ENCODE measurements at regions not wholly inside any gene's neighbourhood (a gene's known extent, or its start where the extent isn't known, plus 50 kb on each side); places are given as distances from the start of the nearest gene placed in this dataset.
A peak's percentile ranks its signal among the peaks of the same experiment; 100 is the strongest.

DNA sequence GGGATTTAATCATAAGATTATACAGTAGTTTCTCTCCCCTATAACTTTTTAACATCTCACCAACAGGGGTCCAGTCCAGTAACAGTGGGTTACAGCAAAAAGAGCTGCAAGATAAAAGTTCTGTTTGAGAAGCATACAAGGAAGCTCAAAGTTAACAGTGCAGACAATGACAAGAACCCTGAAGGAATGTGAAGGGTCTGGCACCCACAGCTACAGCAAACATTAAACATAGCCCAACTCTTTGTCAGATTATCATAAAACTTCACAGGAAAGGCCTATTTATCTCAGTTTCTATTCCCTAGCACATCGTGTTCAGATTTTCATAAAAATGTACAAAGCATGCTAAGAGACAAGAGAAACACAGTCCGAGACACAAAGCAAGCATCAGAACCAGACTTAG lies 309.4 kb downstream of the DIRAS2 start:
- TF ChIP-seq, protein P1, sequence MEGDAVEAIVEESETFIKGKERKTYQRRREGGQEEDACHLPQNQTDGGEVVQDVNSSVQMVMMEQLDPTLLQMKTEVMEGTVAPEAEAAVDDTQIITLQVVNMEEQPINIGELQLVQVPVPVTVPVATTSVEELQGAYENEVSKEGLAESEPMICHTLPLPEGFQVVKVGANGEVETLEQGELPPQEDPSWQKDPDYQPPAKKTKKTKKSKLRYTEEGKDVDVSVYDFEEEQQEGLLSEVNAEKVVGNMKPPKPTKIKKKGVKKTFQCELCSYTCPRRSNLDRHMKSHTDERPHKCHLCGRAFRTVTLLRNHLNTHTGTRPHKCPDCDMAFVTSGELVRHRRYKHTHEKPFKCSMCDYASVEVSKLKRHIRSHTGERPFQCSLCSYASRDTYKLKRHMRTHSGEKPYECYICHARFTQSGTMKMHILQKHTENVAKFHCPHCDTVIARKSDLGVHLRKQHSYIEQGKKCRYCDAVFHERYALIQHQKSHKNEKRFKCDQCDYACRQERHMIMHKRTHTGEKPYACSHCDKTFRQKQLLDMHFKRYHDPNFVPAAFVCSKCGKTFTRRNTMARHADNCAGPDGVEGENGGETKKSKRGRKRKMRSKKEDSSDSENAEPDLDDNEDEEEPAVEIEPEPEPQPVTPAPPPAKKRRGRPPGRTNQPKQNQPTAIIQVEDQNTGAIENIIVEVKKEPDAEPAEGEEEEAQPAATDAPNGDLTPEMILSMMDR (IDR thresholded peaks at IDR 0.05; ENCODE audit: low read depth, low read length), result no peak
- no peak overlapping the region for H3K4me3 ChIP-seq (ENCODE audit: low read depth, low read length)
- DNase-seq (ENCODE audit: low read depth, low spot score), result no peak
- POLR2A ChIA-PET, result no interaction called here
- no peaks in the 10 kb centered on the region for H3K27me3 ChIP-seq (ENCODE audit: control insufficient read depth, insufficient read depth, low read length)
- peak overlapping the region; percentile 62 for H3K27ac ChIP-seq (ENCODE audit: low read depth, low read length)
- H3K9me3 ChIP-seq (ENCODE audit: control insufficient read depth, insufficient read depth, low read length), result no peaks in the 10 kb centered on the region
- CTCF ChIA-PET, result no interaction called here

DNA sequence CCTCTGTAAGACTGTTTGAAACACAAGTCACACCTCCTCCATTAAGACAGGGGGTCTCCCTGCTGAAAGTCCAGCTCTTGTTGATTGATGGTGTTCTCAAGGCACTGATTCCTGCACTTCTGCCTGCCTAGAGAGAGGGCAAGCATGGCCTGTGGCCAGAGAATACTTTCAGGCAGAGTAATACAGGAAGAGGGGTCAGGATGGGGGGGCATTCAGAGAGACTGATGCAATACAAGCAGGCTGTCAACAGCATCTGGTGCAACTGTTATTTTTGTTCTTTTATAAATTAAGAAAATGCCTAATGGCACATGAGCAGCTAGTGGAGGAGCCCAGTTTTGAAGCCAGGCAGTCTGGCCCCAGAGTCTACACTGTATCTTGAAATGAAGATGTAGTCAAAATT lies 302.2 kb downstream of the DIRAS2 start:
- ChIA-PET CTCF (no interaction called here), POLR2A (no interaction called here)
- no peaks in the 10 kb centered on the region for H3K9me3 ChIP-seq (ENCODE audit: control insufficient read depth, insufficient read depth, low read length)
- TF ChIP-seq, protein P1 (IDR thresholded peaks at IDR 0.05; ENCODE audit: low read depth, low read length), result no peak
- H3K4me3 ChIP-seq (ENCODE audit: low read depth, low read length), result no peak overlapping the region
- no peaks in the 10 kb centered on the region for H3K27me3 ChIP-seq (ENCODE audit: control insufficient read depth, insufficient read depth, low read length)
- H3K27ac ChIP-seq (ENCODE audit: low read depth, low read length), result no peak overlapping the region
- peak; percentile 10 for DNase-seq (ENCODE audit: low read depth, low spot score)

DNA sequence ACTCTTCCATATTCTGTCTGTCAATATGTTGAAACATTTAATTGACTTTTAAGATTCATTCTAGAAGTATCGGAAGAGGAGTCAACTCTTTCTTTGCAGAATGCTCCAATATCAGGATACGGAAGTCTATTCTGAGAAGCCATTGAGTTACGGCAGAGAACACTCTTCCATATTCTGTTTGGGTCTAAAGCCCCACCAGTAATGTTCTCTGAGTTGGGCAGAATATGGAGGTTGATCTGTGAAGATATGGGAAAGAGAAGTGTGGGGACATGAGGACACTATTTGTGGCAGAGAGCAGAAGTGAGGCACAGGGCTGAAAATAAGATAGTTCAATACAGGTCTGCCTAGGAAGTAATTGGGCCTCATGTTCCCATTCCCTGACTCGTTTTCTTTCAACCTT lies 300.0 kb downstream of the DIRAS2 start:
- ChIA-PET CTCF (no interaction called here), POLR2A (no interaction called here)
- no peak for DNase-seq (ENCODE audit: low read depth, low spot score)
- TF ChIP-seq, protein P1 (IDR thresholded peaks at IDR 0.05; ENCODE audit: low read depth, low read length), result no peak
- no peaks in the 10 kb centered on the region for H3K9me3 ChIP-seq (ENCODE audit: control insufficient read depth, insufficient read depth, low read length)
- no peak overlapping the region for H3K27ac ChIP-seq (ENCODE audit: low read depth, low read length)
- no peak overlapping the region for H3K4me3 ChIP-seq (ENCODE audit: low read depth, low read length)
- no peaks in the 10 kb centered on the region for H3K27me3 ChIP-seq (ENCODE audit: control insufficient read depth, insufficient read depth, low read length)

DNA sequence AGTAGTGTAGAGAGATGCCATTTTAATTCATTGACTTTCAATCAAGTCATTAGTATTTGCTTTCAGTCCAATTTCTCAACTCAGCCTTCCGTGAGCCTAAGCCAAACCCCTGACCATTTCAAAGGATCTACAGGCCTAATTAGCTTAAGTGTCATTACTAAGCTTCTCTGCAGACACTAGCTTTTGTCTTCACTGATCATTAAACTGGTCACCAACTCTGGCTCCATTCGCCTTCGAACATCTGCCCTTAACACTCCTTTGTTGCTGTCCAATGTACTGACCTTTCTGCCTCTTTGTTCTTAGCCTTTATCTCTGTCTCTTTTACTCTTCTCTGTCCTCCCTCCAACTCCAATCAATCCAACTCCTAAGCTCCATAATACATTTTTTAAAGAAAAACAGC lies 299.3 kb downstream of the DIRAS2 start:
- ChIA-PET CTCF (interaction anchor here (1.1 kb wide), 1 partner anchor 12 kb away, joined by 3 read pairs; no protein-coding TSS in a partner anchor), POLR2A (no interaction called here)
- Histone ChIP-seq H3K4me3 (ENCODE audit: low read depth, low read length) (no peak overlapping the region), H3K27ac (ENCODE audit: low read depth, low read length) (no peak overlapping the region), H3K9me3 (ENCODE audit: control insufficient read depth, insufficient read depth, low read length) (no peaks in the 10 kb centered on the region), H3K27me3 (ENCODE audit: control insufficient read depth, insufficient read depth, low read length) (no peaks in the 10 kb centered on the region)
- no peak for DNase-seq (ENCODE audit: low read depth, low spot score)
- TF ChIP-seq, protein P1 (IDR thresholded peaks at IDR 0.05; ENCODE audit: low read depth, low read length), result no peak

DNA sequence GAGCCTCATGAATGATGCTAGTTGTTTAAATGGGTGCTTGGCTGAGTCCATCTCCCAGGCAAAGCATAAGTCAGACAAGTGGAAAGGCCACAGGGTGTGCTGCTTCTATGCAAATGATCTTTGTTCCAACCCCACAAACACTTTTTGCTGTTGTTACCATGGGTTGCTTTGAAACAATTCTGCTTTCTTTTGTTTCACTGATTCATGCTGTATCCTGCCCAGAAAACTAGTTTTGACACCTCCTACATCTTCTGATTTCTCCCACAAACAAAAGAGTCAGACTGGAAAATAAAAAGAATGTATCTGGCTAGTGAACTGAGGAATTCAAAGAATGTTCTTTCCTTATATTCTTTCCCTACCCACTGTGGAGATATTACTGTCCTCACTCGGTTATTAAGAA lies 298.6 kb downstream of the DIRAS2 start:
- no peaks in the 10 kb centered on the region for H3K9me3 ChIP-seq (ENCODE audit: control insufficient read depth, insufficient read depth, low read length)
- TF ChIP-seq, protein P1 (IDR thresholded peaks at IDR 0.05; ENCODE audit: low read depth, low read length), result no peak
- CTCF ChIA-PET, result interaction anchor here (1.1 kb wide), 1 partner anchor 12 kb away, joined by 3 read pairs; no protein-coding TSS in a partner anchor
- H3K27me3 ChIP-seq (ENCODE audit: control insufficient read depth, insufficient read depth, low read length), result no peaks in the 10 kb centered on the region
- H3K4me3 ChIP-seq (ENCODE audit: low read depth, low read length), result no peak overlapping the region
- POLR2A ChIA-PET, result no interaction called here
- H3K27ac ChIP-seq (ENCODE audit: low read depth, low read length), result no peak overlapping the region
- no peak for DNase-seq (ENCODE audit: low read depth, low spot score)

Measured in AG04450 (cell line).